GM20431 (cell line): ENCODE measurements at regions not wholly inside any gene's neighbourhood (a gene's known extent, or its start where the extent isn't known, plus 50 kb on each side); places are given as distances from the start of the nearest gene placed in this dataset.
"Not testable (repeated sequence)": the region's sequence is repeated elsewhere in the genome, so short reads cannot be mapped to it uniquely, and the experiment has no call there.

Experiments used
- in situ Hi-C: fragments of 300-500 bp; cut with MseI, MboI; formaldehyde crosslinking; loops from one replicate; pipeline ENCODE4 v1.15.0; 2020; ENCODE audit warnings: low sequenced_read_pairs; ENCODE audit not compliant: unreplicated experiment

- in situ Hi-C loops: not testable (repeated sequence)
These were observed 683.5 kb downstream of the TTLL7 start for GRCh38 chr1:83315446-83315845.

DNA sequence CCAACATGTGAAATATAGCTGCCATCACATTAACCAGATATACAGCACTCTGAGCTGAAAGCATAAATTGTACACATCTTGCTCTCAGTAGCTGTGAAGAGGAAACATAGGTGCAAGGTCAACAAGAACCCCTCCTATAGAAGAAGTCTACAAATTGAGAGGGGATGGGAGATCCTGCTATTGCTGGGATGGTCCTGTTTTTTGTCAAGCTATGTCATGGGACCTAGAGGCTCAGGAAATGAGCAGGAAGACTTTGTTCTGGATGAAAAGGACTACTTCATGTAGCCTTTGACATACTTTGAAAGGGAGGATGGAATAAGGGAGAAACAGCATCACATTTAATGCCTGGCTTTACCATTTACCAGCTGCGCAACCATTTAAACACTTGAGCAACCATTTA lies 688.8 kb downstream of the TTLL7 start:
- in situ Hi-C loops: not testable (repeated sequence)

- in situ Hi-C loops: not testable (repeated sequence)
These were observed 689.9 kb downstream of the TTLL7 start for GRCh38 chr1:83309035-83309434.

- in situ Hi-C loops: not testable (repeated sequence)
These were observed 692.1 kb downstream of the TTLL7 start for GRCh38 chr1:83306811-83307210.

GRCh38 chr1:83295594-83295993 lies 703.3 kb downstream of the TTLL7 start:
- in situ Hi-C loops: not testable (repeated sequence)

GRCh38 chr1:83287391-83287790 lies 711.5 kb downstream of the TTLL7 start:
- in situ Hi-C loops: not testable (repeated sequence)

- in situ Hi-C loops: not testable (repeated sequence)
These were observed 724.3 kb downstream of the TTLL7 start for GRCh38 chr1:83274656-83275055.

DNA sequence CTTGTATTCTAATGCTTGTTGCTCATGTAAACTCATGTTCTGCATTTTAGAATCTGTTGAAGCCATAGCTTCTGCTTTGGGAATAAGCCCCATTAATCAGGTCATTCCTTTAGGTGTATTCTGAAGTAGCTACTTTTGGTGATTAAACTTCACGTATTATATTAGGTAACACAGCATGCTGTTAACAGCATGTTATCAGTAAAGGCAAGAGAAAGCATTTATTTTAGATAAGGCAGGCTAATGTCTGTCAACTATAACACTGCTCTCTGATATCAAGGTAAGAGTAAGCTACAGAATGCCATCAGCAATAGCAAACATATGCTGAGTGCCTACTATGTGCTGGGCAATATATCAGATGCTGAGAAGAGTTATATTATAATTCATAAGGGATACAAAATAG lies 726.4 kb downstream of the TTLL7 start:
- in situ Hi-C loops: not testable (repeated sequence)

- in situ Hi-C loops: not testable (repeated sequence)
These were observed 727.1 kb downstream of the TTLL7 start for GRCh38 chr1:83271834-83272233.

GRCh38 chr1:83270801-83271200 lies 728.1 kb downstream of the TTLL7 start:
- in situ Hi-C loops: not testable (repeated sequence)

DNA sequence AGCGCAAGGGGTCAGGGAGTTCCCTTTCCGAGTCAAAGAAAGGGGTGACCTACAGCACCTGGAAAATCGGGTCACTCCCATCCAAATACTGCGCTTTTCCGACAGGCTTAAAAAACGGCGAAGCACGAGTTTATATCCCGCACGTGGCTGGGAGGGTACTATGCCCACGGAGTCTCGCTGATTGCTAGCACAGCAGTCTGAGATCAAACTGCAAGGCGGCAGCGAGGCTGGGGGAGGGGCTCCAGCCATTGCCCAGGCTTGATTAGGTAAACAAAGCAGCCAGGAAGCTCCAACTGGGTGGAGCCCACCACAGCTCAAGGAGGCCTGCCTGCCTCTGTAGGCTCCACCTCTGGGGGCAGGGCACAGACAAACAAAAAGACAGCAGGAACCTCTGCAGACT lies 735.1 kb downstream of the TTLL7 start:
- in situ Hi-C loops: not testable (repeated sequence)

- in situ Hi-C loops: not testable (repeated sequence)
These were observed 747.2 kb downstream of the TTLL7 start for GRCh38 chr1:83251687-83252086.

DNA sequence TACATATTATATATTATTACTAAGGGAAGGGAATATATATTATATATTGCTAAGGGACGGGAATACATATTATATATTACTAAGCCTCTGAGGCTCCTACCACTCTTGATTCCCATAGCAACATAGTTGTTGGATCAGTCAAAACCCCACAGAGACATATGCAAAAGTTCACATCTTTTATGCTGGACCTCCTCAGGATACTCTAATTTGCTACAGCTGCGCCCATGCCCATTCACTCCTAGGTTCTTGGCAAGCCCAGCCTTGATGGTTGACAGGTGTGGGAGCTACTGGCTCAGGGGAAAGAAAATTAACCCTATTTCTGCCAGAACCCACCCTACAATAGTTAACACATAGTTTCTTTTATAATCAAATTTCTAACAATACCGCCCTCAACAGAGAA lies 752.2 kb downstream of the TTLL7 start:
- in situ Hi-C loops: not testable (repeated sequence)

- in situ Hi-C loops: not testable (repeated sequence)
These were observed 754.1 kb downstream of the TTLL7 start for GRCh38 chr1:83244832-83245231.

GRCh38 chr1:83239568-83239967 lies 759.4 kb downstream of the TTLL7 start:
- in situ Hi-C loops: not testable (repeated sequence)

- in situ Hi-C loops: not testable (repeated sequence)
These were observed 760.3 kb downstream of the TTLL7 start for GRCh38 chr1:83238654-83239053.

DNA sequence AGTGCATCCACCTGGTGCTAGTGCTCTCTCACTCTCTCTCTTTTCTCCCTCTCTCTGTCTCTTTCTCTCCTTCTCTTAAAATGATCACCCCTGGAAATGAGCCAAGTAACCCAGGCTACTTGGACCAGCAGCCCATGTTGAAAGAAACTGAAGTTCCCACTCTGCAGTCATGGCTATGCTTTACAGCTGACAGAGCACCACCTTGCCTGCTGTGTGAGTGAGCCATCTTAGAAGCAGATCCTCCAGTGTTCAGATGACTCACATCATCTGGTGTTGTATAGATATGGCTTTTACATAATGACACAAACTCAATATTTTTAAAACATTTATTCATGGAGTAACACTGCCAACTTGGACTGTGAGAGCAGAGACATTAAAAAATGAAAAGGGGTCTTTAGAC lies 779.1 kb downstream of the TTLL7 start:
- in situ Hi-C loops: not testable (repeated sequence)

- in situ Hi-C loops: not testable (repeated sequence)
These were observed 780.8 kb downstream of the TTLL7 start for GRCh38 chr1:83218036-83218716.

GRCh38 chr1:83214317-83214716 lies 784.6 kb downstream of the TTLL7 start:
- in situ Hi-C loops: not testable (repeated sequence)

DNA sequence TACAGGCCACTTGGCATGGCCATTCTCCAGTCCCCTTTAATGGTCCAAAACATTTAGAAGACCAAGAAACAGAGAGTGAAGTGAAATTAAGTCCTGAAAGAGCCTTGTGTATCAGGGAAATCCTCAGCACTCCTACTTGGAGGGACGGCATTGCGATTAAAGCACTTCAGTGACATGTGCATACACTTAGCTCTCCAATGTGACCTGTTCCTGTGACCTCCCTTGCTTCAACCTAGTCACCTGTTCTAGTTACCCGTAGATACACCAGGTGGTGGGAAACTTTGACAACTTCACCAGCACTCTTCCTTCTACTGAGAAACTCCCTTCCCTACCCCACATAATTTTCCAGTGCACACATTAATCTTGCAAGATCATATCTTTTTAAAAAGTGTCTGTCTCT lies 785.3 kb downstream of the TTLL7 start:
- in situ Hi-C loops: not testable (repeated sequence)

DNA sequence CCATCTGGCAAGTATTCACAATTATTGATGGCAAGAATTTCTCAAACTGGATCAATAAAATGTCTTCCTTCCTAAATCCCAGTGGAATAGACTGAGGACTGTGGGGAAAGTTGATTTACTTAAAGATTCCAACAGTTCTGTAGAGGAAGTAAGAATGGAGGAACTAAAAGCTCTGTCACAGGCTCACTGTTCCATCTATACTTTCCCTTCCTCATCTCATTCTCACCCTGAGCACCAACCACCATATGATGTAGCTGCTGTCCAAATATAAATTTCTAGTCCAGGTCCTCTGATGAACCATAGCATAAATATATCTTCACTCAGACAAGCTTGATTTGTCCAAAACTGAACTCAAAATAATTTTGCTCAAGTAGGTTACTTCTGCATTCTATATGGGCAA lies 786.9 kb downstream of the TTLL7 start:
- in situ Hi-C loops: not testable (repeated sequence)

- in situ Hi-C loops: not testable (repeated sequence)
These were observed 790.4 kb downstream of the TTLL7 start for GRCh38 chr1:83208540-83208939.
